NCI-H345 (cell line): ENCODE measurements at regions not wholly inside any gene's neighbourhood (a gene's known extent, or its start where the extent isn't known, plus 50 kb on each side); places are given as distances from the start of the nearest gene placed in this dataset.
"Not testable (repeated sequence)": the region's sequence is repeated elsewhere in the genome, so short reads cannot be mapped to it uniquely, and the experiment has no call there.

Experiments used
- DNase-seq: peaks from one replicate; lab custom pipeline; 2025; lab: John Stamatoyannopoulos, UW

- no peak for DNase-seq
These were observed 1514.8 kb upstream of the TENM4 start for GRCh38 chr11:80955588-80955987.

GRCh38 chr11:80948781-80949180, 1508.0 kb upstream of the TENM4 start:
- DNase-seq = no peak

GRCh38 chr11:80944758-80945157, 1503.9 kb upstream of the TENM4 start:
- DNase-seq = no peak

- DNase-seq = no peak
These were observed 1502.4 kb upstream of the TENM4 start for GRCh38 chr11:80943226-80943625.

GRCh38 chr11:80937842-80938241, 1497.0 kb upstream of the TENM4 start:
- no peak for DNase-seq

- no peak for DNase-seq
These were observed 1489.2 kb upstream of the TENM4 start for GRCh38 chr11:80930038-80930437.

- DNase-seq = no peak
These were observed 1488.4 kb upstream of the TENM4 start for GRCh38 chr11:80929031-80929805.

- DNase-seq = no peak
These were observed 1484.5 kb upstream of the TENM4 start for GRCh38 chr11:80925321-80925720.

GRCh38 chr11:80921310-80921709, 1480.5 kb upstream of the TENM4 start:
- not testable (repeated sequence) for DNase-seq

GRCh38 chr11:80916173-80916798, 1475.5 kb upstream of the TENM4 start:
- DNase-seq = no peak

GRCh38 chr11:80914311-80914710, 1473.5 kb upstream of the TENM4 start:
- no peak for DNase-seq

GRCh38 chr11:80911666-80912065, 1470.8 kb upstream of the TENM4 start:
- no peak for DNase-seq

GRCh38 chr11:80900265-80900664, 1459.4 kb upstream of the TENM4 start:
- DNase-seq = no peak

- no peak for DNase-seq
These were observed 1458.6 kb upstream of the TENM4 start for GRCh38 chr11:80899381-80899780.

- no peak for DNase-seq
These were observed 1458.1 kb upstream of the TENM4 start for GRCh38 chr11:80898910-80899309.

GRCh38 chr11:80886684-80887083, 1445.9 kb upstream of the TENM4 start:
- no peak for DNase-seq

GRCh38 chr11:80873310-80873999, 1432.6 kb upstream of the TENM4 start:
- DNase-seq = no peak

GRCh38 chr11:80872116-80872728, 1431.4 kb upstream of the TENM4 start:
- no peak for DNase-seq

GRCh38 chr11:80868831-80869230, 1428.0 kb upstream of the TENM4 start:
- DNase-seq = no peak

GRCh38 chr11:80862011-80862410, 1421.2 kb upstream of the TENM4 start:
- DNase-seq = no peak

- DNase-seq = no peak
These were observed 1420.4 kb upstream of the TENM4 start for GRCh38 chr11:80861193-80861592.

GRCh38 chr11:80860632-80861031, 1419.8 kb upstream of the TENM4 start:
- no peak for DNase-seq

- DNase-seq = no peak
These were observed 1415.2 kb upstream of the TENM4 start for GRCh38 chr11:80856066-80856465.
